ENCODE measurements at regions not wholly inside any gene's neighbourhood (a gene's known extent, or its start where the extent isn't known, plus 50 kb on each side); places are given as distances from the start of the nearest gene placed in this dataset.
"Not testable (repeated sequence)": the region's sequence is repeated elsewhere in the genome, so short reads cannot be mapped to it uniquely, and the experiment has no call there.

DNA sequence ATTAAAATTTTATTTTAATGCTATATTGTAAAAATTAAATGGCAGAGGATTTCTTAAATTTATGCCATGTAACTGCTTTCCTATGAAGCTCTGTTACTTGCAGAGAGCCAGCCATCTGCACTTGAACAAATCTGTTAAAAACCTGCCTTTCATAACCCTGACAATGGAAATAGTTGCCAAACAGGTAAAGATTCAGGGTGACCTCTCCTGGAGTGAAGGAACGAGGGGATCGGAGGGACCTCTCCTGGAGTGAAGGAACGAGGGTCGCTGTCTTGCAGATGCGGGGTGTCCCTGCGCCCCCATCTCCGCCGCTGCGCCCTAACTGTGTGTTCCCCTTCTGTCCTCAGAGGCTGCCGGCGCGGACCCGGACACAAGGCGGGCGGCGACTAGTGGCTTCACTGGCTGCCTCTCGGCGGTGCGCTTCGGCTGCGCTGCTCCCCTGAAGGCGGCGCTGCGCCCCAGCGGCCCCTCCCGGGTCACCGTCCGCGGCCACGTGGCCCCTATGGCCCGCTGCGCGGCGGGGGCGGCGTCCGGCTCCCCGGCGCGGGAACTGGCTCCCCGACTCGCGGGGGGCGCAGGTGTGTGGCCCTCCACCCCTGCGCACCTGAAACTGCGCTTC lies 295.9 kb upstream of the SPATA31A3 start:
- DNase-seq = not testable (repeated sequence)

DNA sequence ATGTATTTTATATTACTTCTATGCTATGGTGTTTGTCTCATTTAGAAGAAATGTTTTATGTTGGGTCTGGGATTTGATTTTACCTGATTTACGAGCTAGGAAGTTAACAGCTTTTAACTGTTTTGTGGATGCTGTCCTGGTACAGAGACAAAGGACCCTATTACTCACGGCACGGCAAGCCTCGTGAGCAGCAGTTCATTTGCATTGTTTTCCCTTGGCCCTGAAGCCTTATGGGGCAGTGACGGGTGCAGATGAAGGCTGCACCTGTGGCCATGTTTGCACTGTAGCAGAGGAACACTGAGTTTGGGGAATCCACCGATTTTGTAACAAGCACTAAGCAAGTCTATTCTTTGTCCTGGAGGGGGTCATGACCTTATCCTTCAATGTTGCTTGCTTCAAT lies 291.9 kb upstream of the SPATA31A3 start:
- DNase-seq = not testable (repeated sequence)

DNA sequence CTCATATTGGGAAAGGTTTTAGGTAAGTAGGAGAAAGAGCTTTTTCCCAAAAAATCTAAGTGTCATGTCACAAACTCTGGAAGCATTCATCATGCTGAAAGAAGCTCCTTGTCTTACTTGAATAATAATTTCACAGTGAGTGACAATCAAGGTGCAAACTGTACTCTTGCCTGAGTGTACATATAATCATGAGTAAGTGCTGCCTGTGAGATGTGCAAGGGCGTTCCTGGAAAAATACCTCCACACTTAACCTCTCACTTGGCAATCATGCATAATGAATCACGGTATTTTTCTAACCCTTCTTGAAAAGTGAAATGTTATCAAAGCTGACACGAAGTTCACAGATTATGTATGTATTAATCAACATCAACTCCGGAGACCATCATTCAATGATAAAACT lies 289.2 kb upstream of the SPATA31A3 start:
- not testable (repeated sequence) for DNase-seq

DNA sequence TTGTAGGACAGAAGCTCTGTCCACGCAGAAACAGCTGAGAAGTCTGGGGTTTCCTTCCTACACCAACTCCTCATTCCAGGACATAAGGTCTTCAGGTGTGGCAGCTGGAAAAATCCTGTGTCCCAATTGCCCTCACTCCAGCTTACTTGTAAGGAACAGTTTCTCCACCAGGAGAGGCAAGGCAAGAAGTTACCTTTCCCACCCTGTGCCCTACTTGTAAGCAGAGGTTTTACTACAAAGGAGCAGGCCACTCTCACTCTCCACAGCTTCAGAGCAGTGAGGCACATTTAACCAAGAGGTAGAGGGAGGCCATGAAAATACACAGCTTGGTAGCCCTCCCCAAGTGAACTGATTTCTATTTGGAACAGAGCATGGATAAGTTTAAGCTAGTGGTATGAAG lies 277.3 kb upstream of the SPATA31A3 start:
- DNase-seq = not testable (repeated sequence)

DNA sequence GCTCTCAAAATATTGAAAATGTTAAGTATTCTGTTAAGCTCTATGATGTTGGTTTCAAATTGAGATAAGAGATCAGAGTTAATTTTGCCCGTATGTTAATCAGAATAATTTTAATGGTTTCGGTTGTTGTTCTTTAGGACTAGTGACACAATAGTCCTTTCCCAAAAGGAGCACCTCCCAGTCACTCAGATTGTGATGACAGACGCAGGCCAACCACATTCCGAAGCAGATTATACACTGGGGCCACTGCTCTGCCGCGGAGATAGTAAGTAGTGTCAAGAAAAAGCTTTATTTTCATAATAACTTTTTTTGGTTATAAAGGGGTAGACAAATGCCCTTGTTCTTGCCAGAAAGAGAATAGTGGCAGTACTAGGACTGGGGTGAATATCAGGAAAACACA lies 265.5 kb upstream of the SPATA31A3 start:
- not testable (repeated sequence) for DNase-seq

DNA sequence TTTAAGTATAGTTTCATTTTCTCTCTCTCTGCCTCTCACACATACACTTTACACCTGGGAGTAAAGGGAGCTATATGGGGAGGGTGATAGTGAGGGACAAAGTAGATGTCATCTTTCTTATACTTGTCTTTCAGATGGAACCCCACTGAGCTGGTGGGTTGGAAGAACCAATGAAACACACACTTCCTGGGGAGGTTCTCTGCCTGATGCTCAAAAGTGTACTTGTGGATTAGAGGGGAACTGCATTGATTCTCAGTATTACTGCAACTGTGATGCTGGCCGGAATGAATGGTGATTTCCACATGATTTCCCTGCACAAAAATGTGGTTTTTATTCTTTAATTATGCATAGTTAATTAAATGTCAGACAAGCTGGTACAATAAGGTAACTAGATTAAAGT lies 256.6 kb upstream of the SPATA31A3 start:
- DNase-seq = not testable (repeated sequence)

DNA sequence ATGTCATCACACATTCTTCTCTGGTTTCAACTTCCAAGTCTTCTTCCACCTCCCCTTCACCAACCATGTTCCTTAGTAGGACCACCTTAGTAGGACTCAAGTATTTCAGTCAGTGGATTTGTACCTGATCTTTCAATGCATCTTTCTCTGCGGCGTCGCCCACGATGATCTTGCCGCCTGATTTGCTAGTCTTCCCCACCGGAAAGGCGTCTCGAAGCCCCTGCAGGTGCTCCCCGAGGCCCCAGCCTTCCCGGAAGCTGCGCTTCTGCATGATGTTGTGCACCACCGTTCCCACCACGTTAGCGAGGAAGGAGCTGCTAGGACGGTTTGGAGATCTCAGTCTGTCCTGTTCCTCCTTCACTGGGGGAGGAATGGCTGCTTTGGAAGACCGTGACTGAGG lies 219.7 kb upstream of the SPATA31A3 start:
- not testable (repeated sequence) for DNase-seq

DNA sequence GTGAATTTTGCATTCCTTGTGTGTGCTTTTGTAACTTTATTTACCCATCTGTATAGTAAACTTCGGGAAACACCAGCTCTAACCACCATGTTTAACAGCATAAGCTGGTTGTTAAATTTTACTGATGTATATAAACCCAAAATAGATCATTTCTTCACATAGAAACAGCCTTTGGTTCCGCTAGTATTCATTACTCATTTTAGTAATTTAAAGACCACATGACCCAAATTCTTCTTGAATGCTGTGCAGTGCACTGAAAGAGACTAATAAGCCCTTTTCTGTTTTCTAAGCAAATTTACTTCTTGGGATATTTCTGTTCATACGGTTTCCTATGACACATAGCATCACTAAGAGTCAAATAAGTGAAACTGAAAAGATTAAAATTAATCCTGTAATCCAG lies 218.5 kb upstream of the SPATA31A3 start:
- DNase-seq = not testable (repeated sequence)

DNA sequence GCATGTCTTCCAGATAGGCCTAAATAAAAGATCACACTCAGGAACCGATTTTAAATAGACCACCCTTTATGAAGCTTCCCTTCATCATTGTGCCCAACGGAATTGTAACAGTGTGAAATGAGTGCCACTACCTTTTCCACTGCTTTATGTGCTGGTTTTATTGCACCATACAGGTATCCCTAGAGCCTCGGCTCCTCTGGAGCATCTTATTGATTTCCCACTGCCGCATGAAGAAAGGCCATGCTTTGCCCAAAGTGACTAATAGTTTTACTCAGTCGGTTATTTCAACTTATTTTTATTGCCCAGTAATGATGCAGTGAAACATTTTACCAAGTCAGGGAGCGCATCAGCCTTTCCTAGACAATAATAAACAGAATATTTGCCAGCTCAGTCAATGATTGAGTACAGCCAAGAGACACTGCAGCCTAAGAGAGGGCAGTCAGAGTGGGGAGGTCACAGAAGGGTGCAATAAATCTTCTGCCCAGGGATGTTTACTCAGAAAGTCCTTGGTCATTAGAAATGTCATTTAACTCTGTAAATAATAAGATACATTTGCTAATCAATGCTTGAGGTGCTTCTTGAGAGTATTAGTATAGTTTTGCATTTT lies 216.6 kb upstream of the SPATA31A3 start:
- DNase-seq = not testable (repeated sequence)

DNA sequence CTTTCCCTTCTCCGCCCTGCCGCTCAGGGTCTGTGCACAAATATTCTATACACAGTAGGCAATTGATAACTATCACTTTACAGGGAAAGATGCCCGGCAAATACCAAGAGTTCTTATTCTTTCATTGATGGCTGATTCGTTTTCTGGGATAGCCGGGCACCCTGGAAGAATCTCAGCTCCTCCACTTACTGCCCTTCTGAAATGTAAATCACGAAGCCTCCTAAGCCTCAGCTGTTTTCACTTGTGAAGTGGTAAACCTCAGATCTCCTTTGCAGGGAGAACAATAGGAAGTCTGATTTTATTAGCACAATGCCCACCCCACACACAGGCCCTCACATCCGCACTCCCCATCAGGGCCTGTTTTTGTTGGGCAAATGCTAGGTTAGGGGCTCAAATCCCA lies 203.8 kb upstream of the SPATA31A3 start:
- not testable (repeated sequence) for DNase-seq

DNA sequence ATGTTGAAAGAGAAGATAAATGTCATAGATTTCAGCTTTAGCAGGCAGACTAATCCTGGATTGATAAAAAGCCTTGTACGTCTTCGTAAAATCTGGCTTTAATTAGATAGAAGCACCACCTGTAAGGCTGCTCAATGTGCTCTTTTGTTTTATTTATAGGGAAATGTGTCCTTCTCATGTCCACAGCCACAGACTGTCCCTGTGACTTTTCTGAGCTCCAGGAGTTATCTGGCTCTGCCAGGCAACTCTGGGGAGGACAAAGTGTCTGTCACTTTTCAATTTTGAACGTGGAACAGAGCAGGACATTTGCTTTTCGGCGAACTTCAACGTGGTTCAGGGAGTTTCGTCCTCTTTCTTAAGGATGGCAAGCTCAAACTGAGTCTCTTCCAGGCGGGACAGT lies 203.0 kb upstream of the SPATA31A3 start:
- not testable (repeated sequence) for DNase-seq

DNA sequence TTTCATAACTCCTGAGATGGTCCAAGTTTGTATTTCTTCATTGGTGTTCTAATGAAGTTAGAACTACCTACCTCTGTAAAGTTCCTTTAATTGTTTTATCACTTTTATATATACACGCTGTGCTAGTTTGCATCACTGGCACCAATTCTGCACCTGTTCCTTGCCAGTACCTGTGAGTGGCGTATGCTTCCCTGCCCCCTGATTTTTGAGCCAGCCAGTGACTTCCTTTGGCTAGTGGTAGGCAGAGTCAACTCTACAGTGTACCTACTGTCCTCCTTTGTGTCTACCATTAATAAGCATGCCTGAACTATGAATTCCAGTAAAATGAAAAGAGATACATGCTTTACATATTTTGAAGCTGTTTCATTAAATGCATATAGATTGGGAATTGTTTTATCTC lies 186.8 kb upstream of the SPATA31A3 start:
- DNase-seq = not testable (repeated sequence)

DNA sequence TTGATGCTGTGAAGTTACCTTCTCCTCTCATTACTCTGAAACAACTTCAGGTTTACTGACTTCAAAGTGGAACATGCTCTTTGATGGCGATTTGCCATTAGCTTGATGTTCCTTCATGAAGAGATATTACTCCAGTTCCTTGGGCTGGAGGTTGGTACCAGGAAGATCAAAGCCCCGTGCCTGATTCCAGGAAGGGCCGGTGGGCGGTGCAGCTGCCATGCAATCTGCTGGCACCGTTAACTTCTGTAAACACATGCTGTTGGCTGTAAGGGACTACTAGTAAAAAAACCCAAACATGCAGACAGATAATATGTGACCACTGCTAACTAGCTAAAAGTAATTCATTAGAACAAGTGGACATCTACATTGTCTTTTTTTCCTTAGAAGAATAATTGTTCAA lies 182.8 kb upstream of the SPATA31A3 start:
- not testable (repeated sequence) for DNase-seq

DNA sequence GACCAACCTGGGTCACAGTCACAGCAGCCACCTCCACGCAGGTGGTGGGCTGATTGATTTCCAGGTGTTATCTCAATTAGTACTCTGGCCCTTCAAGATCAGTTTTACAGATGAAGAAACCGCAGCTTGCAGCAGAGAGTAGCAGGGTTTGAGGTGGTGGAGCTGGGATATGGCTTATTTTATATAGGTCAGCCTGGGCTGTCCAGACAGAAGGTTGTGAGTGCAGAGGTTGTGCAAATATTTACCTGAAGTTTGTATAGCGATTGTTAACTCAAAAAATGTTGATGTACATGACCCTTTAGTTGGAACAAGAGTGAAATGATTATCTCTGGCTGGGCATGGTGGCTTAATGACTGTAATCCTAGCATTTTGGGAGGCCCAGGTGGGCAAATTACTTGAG lies 179.4 kb upstream of the SPATA31A3 start:
- not testable (repeated sequence) for DNase-seq

DNA sequence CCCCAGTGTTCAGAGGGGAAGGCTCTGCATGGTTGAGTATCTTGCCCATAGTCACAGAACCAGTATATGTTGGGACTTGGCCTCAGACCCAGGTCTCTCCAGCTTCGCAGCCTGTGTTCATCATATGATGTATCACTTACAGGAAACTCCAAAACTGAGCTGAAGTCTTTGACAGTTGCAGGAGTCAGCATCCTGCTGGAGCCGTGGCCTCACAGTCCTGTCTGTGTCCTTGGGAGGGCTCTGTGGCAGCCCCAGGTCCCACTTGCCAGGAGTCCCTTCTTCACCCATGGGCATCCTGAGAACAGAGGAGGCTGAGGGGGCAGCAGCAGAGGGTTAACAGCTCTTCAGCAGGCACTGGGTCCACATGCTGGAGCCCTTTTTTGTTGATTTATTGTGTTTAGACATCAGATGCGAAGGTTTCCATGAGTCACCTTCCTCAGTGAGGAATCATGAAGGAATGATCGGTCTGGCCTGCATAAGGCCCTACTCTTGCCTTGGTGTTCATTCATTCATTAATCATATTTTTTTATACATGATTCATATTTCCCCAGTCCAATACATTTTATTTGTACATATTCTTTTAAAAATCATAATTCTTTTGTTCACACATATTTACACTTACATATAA lies 176.3 kb upstream of the SPATA31A3 start:
- not testable (repeated sequence) for DNase-seq

DNA sequence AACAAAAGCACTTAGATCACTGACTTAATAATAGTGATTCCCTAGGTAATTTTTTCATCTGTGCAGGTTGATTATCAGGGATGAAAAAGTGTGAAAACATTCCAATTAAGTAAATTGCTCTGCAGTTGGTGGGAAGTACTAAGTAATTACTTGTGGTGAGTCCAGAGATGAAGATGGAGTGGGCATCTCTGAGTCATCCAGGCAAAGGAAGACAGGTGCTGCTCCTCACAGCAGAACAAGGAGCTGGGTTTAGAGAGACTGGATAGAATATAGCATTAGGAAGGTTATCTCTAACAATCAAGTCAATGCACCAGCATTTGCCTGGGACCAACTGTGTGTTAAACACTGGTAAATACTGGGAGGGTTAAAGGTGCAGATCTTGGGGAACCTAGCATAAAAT lies 174.0 kb upstream of the SPATA31A3 start:
- DNase-seq = not testable (repeated sequence)

DNA sequence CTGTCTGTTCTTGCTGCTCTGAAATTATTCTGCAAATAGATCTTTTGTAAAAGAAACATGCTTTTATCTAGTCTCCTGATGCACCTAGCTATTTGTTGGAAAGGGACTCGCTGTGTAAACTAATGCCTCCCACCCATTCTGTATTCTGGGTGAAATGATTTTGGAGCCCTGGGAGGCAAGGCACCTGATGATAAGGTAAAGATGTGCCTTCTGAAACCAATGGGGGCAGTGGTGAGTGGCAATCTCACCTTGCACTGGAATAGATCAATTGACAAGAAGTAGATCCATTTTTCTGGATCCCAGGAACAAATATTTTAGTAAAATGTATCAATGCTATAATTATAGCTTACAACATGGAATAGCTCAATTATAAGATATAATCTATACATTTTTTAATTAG lies 170.5 kb upstream of the SPATA31A3 start:
- not testable (repeated sequence) for DNase-seq

DNA sequence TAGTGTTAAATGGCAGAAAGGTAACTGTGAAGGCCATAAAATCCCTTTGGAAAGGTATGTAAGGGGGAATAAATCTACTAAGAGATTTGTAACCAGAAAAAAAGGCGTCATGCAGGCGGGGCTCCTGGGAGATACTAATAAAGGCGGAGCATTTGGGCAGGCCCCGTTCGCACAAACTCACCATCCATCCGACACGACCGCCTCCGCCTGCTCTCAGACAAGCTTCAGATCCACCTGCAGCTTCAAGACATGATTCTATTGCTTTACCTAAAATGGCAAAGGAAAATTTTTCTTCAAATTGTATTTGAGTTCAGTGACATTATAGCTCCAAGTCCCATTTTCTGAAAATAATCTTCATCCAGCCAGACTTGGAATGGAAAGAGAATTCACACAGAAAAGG lies 162.9 kb upstream of the SPATA31A3 start:
- not testable (repeated sequence) for DNase-seq

DNA sequence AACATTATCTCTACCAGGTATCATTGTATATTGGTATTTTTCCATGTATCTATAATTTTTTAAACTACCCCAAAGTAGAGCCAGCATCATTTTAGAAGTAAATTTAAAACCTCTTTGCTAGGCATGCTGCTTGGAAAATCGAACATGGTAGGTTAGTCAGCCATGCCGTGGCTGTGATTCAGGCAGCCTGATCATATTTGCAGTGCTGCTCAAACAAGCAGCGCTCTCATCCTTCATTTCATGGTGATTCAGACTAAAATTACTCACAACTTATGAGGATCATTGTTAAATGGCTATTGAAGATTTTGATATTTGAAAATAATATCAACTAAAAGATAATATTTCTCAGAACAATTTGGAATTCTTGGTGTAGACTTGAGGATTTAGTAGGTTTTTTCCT lies 161.2 kb upstream of the SPATA31A3 start:
- not testable (repeated sequence) for DNase-seq

DNA sequence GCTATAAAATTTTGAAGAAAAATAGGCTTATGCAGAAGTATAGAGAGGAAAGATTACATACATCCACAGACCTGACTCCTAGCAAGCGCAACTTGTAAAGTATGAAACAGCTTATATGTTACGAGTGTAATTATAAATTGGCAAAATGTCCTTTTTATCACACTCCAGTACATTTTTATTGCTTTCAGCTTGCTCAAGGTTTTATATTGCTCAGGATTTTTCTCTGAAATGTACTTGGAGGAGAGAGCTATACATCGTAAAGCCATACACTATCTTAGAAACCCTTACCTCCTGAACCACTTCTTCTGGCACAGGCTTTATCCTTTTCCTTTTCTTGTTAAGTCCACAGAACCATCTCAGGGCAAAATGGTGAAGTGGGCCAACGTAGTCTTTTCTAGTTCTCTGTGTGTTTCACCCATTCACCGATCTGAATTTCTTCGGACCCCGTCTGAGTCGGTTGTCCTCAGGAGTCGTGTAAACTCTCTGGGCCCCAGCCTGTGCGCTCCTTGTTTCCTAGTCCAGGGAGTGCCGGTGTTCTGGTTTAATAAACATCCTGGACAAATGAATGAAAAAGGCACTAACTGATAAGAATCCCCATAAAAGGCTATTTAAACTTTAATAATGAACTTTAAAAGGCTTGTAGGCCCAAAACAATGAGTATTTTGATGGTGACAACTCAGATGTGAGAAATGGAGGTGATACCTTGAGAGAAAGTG lies 150.2 kb upstream of the SPATA31A3 start:
- not testable (repeated sequence) for DNase-seq

DNA sequence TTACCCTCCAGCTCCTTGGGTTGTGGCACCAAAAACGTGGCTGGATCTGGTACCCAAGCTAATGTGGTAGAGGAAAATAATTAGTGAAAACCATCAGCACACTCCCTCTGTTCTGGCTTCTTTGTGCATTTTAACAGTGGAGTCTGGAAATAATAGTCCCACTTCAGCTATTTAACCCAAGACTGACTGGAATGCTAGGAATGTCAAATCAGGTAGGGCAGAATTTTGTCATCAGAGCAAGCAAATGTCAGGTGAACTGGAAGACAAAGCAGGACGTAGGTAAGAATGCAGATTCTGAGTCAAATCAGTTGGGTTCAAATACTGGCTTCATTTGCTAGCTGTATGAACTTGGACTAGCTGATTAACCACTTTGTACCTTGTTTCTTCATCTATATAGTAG lies 144.0 kb upstream of the SPATA31A3 start:
- DNase-seq = not testable (repeated sequence)

DNA sequence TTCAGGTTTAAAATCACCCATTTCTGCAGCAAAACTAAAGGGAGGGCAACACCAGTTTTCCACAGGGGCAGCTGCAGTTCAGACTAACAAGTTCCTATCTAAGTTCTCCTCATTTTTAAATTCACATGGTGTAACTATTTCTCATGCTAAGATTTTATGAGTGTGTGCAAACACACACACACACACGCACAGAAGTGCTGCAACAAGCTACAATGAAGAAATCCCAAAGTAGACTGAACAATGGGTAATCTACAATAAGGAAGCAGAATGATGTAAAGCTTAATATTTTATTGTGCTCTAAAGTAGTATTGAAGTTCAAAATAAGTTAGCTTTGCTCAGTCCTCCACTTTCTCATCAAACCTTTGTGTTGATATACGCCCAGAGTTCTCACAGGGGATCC lies 140.8 kb upstream of the SPATA31A3 start:
- not testable (repeated sequence) for DNase-seq

DNA sequence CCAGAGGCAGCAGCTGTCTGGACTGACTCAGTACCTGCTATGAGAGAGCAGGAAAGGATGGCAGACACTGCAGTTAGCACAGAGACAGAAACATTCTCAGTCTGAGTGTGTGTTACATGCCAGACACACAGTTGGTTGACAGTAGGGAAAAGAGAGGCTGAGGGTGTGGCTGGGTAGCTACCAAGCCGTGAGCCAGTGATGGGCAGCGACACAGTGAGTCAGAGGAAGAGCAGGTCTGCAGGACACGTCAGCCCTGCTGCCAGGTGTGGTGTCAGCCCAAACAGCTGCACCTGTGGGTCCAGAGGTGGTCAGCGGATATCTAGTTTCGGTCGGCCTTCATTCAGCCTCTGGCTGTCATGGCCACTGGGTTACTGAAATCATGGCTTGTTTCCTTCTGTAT lies 124.4 kb upstream of the SPATA31A3 start:
- not testable (repeated sequence) for DNase-seq

DNA sequence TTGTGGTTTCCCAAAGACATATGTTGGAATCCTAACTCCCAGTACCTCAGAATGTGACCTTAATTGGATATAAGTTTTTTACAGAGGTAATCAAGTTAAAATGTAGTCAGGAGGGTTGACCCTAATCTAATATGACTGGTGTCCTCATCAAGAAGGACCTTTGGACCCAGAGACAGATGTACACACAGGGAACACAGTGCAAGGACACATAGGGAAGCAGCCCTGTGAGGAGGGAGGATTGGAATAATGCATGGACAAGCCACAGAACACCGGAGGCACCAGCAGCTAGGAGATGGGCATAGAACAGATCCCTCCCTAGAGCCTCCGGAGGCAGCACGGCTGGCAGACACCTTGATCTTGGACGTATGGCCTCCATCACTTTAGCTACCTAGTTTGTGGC lies 119.8 kb upstream of the SPATA31A3 start:
- not testable (repeated sequence) for DNase-seq

Measured in fibroblast of upper back skin (primary cell).